ENCODE measurements at regions not wholly inside any gene's neighbourhood (a gene's known extent, or its start where the extent isn't known, plus 50 kb on each side); places are given as distances from the start of the nearest gene placed in this dataset.

- TF ChIP-seq, protein P1, sequence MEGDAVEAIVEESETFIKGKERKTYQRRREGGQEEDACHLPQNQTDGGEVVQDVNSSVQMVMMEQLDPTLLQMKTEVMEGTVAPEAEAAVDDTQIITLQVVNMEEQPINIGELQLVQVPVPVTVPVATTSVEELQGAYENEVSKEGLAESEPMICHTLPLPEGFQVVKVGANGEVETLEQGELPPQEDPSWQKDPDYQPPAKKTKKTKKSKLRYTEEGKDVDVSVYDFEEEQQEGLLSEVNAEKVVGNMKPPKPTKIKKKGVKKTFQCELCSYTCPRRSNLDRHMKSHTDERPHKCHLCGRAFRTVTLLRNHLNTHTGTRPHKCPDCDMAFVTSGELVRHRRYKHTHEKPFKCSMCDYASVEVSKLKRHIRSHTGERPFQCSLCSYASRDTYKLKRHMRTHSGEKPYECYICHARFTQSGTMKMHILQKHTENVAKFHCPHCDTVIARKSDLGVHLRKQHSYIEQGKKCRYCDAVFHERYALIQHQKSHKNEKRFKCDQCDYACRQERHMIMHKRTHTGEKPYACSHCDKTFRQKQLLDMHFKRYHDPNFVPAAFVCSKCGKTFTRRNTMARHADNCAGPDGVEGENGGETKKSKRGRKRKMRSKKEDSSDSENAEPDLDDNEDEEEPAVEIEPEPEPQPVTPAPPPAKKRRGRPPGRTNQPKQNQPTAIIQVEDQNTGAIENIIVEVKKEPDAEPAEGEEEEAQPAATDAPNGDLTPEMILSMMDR (IDR thresholded peaks at IDR 0.05), result peak; percentile 48
- intact Hi-C loops (cut with DNase I), result no loop called here
- Histone ChIP-seq H3K27ac (no peak overlapping the region), H3K36me3 (no peaks in the 10 kb centered on the region), H3K27me3 (ENCODE audit: low read depth) (no peaks in the 10 kb centered on the region), H3K4me3 (no peak overlapping the region), H3K4me1 (no peaks in the 10 kb centered on the region), H3K9me3 (no peaks in the 10 kb centered on the region)
- ATAC-seq (peak; percentile 45 to 62), DNase-seq (no peak)
Observed at GRCh38 chr2:237165405-237166276, 80.0 kb downstream of the COPS8 start.

DNA sequence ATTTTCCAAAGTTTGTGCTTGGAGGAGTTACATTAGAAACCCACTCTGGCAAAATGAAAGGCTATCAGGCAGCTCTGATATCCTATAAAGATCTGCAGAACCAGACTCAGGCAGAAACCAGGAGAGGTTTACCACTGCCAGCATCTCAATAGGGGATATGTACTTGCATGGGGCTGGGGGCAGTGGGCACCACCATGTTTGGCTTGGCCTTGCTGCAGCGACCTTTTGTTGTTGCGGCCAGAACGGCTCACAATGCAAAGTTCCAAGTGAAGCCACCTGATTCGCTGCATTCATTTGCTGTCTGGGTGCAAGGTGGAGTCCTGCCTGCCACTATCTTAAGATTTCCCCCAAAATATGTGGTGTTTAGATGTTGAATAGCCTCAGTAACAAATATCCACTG lies 81.3 kb downstream of the COPS8 start:
- intact Hi-C loops (cut with DNase I), result no loop called here
- H3K27ac ChIP-seq, result no peak overlapping the region

DNA sequence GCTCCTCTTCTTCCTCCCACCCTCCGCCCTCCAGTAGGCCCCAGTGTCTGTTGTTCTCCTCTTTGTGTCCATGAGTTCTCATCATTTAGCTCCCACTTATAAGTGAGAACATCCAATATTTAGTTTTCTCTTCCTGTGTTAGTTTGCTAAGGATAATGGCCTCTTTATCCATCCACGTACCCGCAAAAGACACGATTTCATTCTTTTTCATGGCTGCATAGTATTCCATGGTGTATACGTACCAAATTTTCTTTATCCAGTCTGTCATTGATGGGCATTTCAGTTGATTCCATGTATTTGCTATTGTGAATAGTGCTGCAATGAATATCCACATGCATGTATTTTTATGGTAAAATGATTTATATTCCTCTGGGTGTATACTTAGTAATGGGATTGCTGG lies 82.2 kb downstream of the COPS8 start:
- DNase-seq (no peak), ATAC-seq (no peak)
- H3K4me3 ChIP-seq, result no peak overlapping the region
- no peaks in the 10 kb centered on the region for H3K9me3 ChIP-seq
- no peak overlapping the region for H3K27ac ChIP-seq
- TF ChIP-seq, protein P1 (IDR thresholded peaks at IDR 0.05), result no peak
- no peaks in the 10 kb centered on the region for H3K27me3 ChIP-seq (ENCODE audit: low read depth)
- intact Hi-C loops (cut with DNase I), result no loop called here
- no peaks in the 10 kb centered on the region for H3K4me1 ChIP-seq
- no peaks in the 10 kb centered on the region for H3K36me3 ChIP-seq

More for the DNA sequence above, 81.3 kb downstream of the COPS8 start:
- no peaks in the 10 kb centered on the region for H3K4me1 ChIP-seq
- DNase-seq (no peak), ATAC-seq (no peak)
- H3K36me3 ChIP-seq, result no peaks in the 10 kb centered on the region
- H3K27me3 ChIP-seq (ENCODE audit: low read depth), result no peaks in the 10 kb centered on the region
- H3K9me3 ChIP-seq, result no peaks in the 10 kb centered on the region
- TF ChIP-seq, protein P1 (IDR thresholded peaks at IDR 0.05), result no peak
- no peak overlapping the region for H3K4me3 ChIP-seq

DNA sequence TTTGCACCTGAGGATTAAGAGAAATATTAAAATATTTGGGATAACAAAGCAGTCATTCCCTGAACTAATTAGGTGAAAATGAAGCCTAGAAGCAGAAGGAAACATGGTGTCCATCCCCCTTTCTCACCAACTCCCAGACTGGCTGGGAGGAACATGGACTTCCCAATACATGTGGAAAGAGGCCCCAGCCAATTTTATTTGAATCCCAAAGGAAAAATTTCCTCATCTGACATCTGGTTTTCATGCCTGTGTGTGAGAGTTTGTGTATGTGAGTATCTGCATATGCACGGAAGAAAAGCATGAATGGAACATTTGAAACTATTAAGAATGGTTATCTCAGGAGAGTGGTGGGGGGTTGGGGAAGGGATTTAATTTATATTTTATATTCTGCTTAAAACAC lies 84.3 kb downstream of the COPS8 start:
- Histone ChIP-seq H3K36me3 (no peaks in the 10 kb centered on the region), H3K27ac (no peak overlapping the region), H3K4me1 (no peaks in the 10 kb centered on the region), H3K9me3 (peaks cover 5% of the 10 kb centered on the region), H3K4me3 (no peak overlapping the region), H3K27me3 (ENCODE audit: low read depth) (no peaks in the 10 kb centered on the region)
- no peak for ATAC-seq
- DNase-seq, result no peak
- intact Hi-C loops (cut with DNase I), result no loop called here
- TF ChIP-seq, protein P1 (IDR thresholded peaks at IDR 0.05), result no peak

- peaks cover 5% of the 10 kb centered on the region for H3K9me3 ChIP-seq
- ATAC-seq (peak; percentile 46 to 66), DNase-seq (no peak)
- no peak overlapping the region for H3K27ac ChIP-seq
- TF ChIP-seq, protein P1 (IDR thresholded peaks at IDR 0.05), result no peak
- intact Hi-C loops (cut with DNase I), result no loop called here
- H3K4me3 ChIP-seq, result no peak overlapping the region
- no peaks in the 10 kb centered on the region for H3K36me3 ChIP-seq
- H3K27me3 ChIP-seq (ENCODE audit: low read depth), result no peaks in the 10 kb centered on the region
- H3K4me1 ChIP-seq, result no peaks in the 10 kb centered on the region
Observed at GRCh38 chr2:237171396-237171795, 85.7 kb downstream of the COPS8 start.

Data from lower lobe of right lung (tissue), 2 donors.